ENCODE measurements at regions not wholly inside any gene's neighbourhood (a gene's known extent, or its start where the extent isn't known, plus 50 kb on each side); places are given as distances from the start of the nearest gene placed in this dataset.
A peak's percentile ranks its signal among the peaks of the same experiment; 100 is the strongest.
"Not testable (repeated sequence)": the region's sequence is repeated elsewhere in the genome, so short reads cannot be mapped to it uniquely, and the experiment has no call there.

- no peak overlapping the region for H3K27ac Mint-ChIP-seq
- no peak for DNase-seq (ENCODE audit: extremely low spot score, unreplicated experiment)
- H3K36me3 Mint-ChIP-seq = no peaks in the 10 kb centered on the region
- no peak overlapping the region for H3K4me3 Mint-ChIP-seq
- H3K27me3 Mint-ChIP-seq = no peaks in the 10 kb centered on the region
- H3K9me3 Mint-ChIP-seq = no peaks in the 10 kb centered on the region
- peaks cover 51% of the 10 kb centered on the region for H3K4me1 Mint-ChIP-seq (ENCODE audit: unreplicated experiment)
- TF ChIP-seq CTCF (conservative IDR thresholded peaks at IDR 0.05) = no peak
These were observed 96.9 kb upstream of the SLC25A33 start for GRCh38 chr1:9442278-9442846.

GRCh38 chr1:9442986-9443385 is 96.3 kb upstream of the SLC25A33 start:
- Mint-ChIP-seq H3K27ac (peak overlapping the region; percentile 60), H3K4me1 (ENCODE audit: unreplicated experiment) (peaks cover 46% of the 10 kb centered on the region), H3K9me3 (no peaks in the 10 kb centered on the region), H3K4me3 (no peak overlapping the region), H3K27me3 (no peaks in the 10 kb centered on the region), H3K36me3 (no peaks in the 10 kb centered on the region)
- no peak for DNase-seq (ENCODE audit: extremely low spot score, unreplicated experiment)
- no peak for TF ChIP-seq CTCF (conservative IDR thresholded peaks at IDR 0.05)

- peak overlapping the region; percentile 35 for H3K4me3 Mint-ChIP-seq
- H3K27ac Mint-ChIP-seq = peak overlapping the region; percentile 71
- H3K27me3 Mint-ChIP-seq = no peaks in the 10 kb centered on the region
- no peak for TF ChIP-seq CTCF (conservative IDR thresholded peaks at IDR 0.05)
- peaks cover 48% of the 10 kb centered on the region for H3K4me1 Mint-ChIP-seq (ENCODE audit: unreplicated experiment)
- no peaks in the 10 kb centered on the region for H3K36me3 Mint-ChIP-seq
- no peak for DNase-seq (ENCODE audit: extremely low spot score, unreplicated experiment)
- no peaks in the 10 kb centered on the region for H3K9me3 Mint-ChIP-seq
These were observed 95.3 kb upstream of the SLC25A33 start for GRCh38 chr1:9443913-9444445.

- peaks cover 48% of the 10 kb centered on the region for H3K4me1 Mint-ChIP-seq (ENCODE audit: unreplicated experiment)
- TF ChIP-seq CTCF (conservative IDR thresholded peaks at IDR 0.05) = no peak
These were observed 94.7 kb upstream of the SLC25A33 start for GRCh38 chr1:9444532-9444931.

GRCh38 chr1:9445081-9445480 is 94.2 kb upstream of the SLC25A33 start:
- not testable (repeated sequence) for H3K9me3 Mint-ChIP-seq; DNase-seq (ENCODE audit: extremely low spot score, unreplicated experiment); H3K4me3 Mint-ChIP-seq; H3K27me3 Mint-ChIP-seq; H3K36me3 Mint-ChIP-seq; H3K27ac Mint-ChIP-seq
- H3K4me1 Mint-ChIP-seq (ENCODE audit: unreplicated experiment) = peaks cover 45% of the 10 kb centered on the region

More at GRCh38 chr1:9444532-9444931, 94.7 kb upstream of the SLC25A33 start:
- Mint-ChIP-seq H3K27me3 (no peaks in the 10 kb centered on the region), H3K36me3 (no peaks in the 10 kb centered on the region), H3K4me3 (no peak overlapping the region), H3K9me3 (no peaks in the 10 kb centered on the region), H3K27ac (no peak overlapping the region)
- no peak for DNase-seq (ENCODE audit: extremely low spot score, unreplicated experiment)

GRCh38 chr1:9447215-9447960 is 91.9 kb upstream of the SLC25A33 start:
- no peaks in the 10 kb centered on the region for H3K27me3 Mint-ChIP-seq
- no peak overlapping the region for H3K4me3 Mint-ChIP-seq
- no peak for TF ChIP-seq CTCF (conservative IDR thresholded peaks at IDR 0.05)
- DNase-seq (ENCODE audit: extremely low spot score, unreplicated experiment) = no peak
- H3K27ac Mint-ChIP-seq = no peak overlapping the region
- H3K9me3 Mint-ChIP-seq = no peaks in the 10 kb centered on the region
- H3K4me1 Mint-ChIP-seq (ENCODE audit: unreplicated experiment) = peaks cover 37% of the 10 kb centered on the region
- no peaks in the 10 kb centered on the region for H3K36me3 Mint-ChIP-seq

All from type B pancreatic cell (in vitro differentiated cells).